Limb (tissue), 2 donors: ENCODE measurements at regions not wholly inside any gene's neighbourhood (a gene's known extent, or its start where the extent isn't known, plus 50 kb on each side); places are given as distances from the start of the nearest gene placed in this dataset.

Experiments used
- DNase-seq, 2 donors: peaks; one replicate each; pipeline ENCODE4 v3.0.0-alpha.2; 2016; ENCODE audit errors: extremely low spot score in 2 of 2

GRCh38 chr11:116311206-116311605 lies 461.6 kb downstream of the BUD13 start:
- no peak for DNase-seq

GRCh38 chr11:116310698-116311097 lies 462.1 kb downstream of the BUD13 start:
- no peak for DNase-seq

GRCh38 chr11:116310226-116310625 lies 462.6 kb downstream of the BUD13 start:
- DNase-seq = peak; percentile 31 to 43

- no peak for DNase-seq
Measured at GRCh38 chr11:116309446-116309845, 463.3 kb downstream of the BUD13 start.

GRCh38 chr11:116302756-116303155 lies 470.0 kb downstream of the BUD13 start:
- DNase-seq = no peak

GRCh38 chr11:116301141-116301540 lies 471.6 kb downstream of the BUD13 start:
- DNase-seq = no peak

- no peak for DNase-seq
Measured at GRCh38 chr11:116300232-116300631, 472.6 kb downstream of the BUD13 start.

- no peak for DNase-seq
Measured at GRCh38 chr11:116294630-116295029, 478.2 kb downstream of the BUD13 start.

GRCh38 chr11:116287866-116288265 lies 484.9 kb downstream of the BUD13 start:
- DNase-seq = no peak

GRCh38 chr11:116285026-116285425 lies 487.8 kb downstream of the BUD13 start:
- DNase-seq = no peak

GRCh38 chr11:116283300-116283699 lies 489.5 kb downstream of the BUD13 start:
- DNase-seq = no peak

- DNase-seq = no peak
Measured at GRCh38 chr11:116282481-116282880, 490.3 kb downstream of the BUD13 start.

- DNase-seq = no peak
Measured at GRCh38 chr11:116281173-116282160, 491.3 kb downstream of the BUD13 start.

- no peak for DNase-seq
Measured at GRCh38 chr11:116279511-116279910, 493.3 kb downstream of the BUD13 start.

- DNase-seq = no peak
Measured at GRCh38 chr11:116278076-116278475, 494.7 kb downstream of the BUD13 start.

- peak; percentile 47 to 89 for DNase-seq
Measured at GRCh38 chr11:116276051-116277044, 496.4 kb downstream of the BUD13 start.

- no peak for DNase-seq
Measured at GRCh38 chr11:116275635-116276034, 497.2 kb downstream of the BUD13 start.

GRCh38 chr11:116274521-116274920 lies 498.3 kb downstream of the BUD13 start:
- DNase-seq = no peak

- no peak for DNase-seq
Measured at GRCh38 chr11:116272181-116272789, 500.5 kb downstream of the BUD13 start.

- no peak for DNase-seq
Measured at GRCh38 chr11:116271479-116271878, 501.3 kb downstream of the BUD13 start.

GRCh38 chr11:116267146-116267545 lies 505.6 kb downstream of the BUD13 start:
- DNase-seq = no peak
